HG02885 (cell line): ENCODE measurements at regions not wholly inside any gene's neighbourhood (a gene's known extent, or its start where the extent isn't known, plus 50 kb on each side); places are given as distances from the start of the nearest gene placed in this dataset.
"Not testable (repeated sequence)": the region's sequence is repeated elsewhere in the genome, so short reads cannot be mapped to it uniquely, and the experiment has no call there.

Experiments used
- ATAC-seq: cut with Tn5 transposase; IDR thresholded peaks from one replicate; pipeline ENCODE4 v1.9.1; 2021; ENCODE audit warnings: mild to moderate bottlenecking; ENCODE audit not compliant: unreplicated experiment, poor library complexity

DNA sequence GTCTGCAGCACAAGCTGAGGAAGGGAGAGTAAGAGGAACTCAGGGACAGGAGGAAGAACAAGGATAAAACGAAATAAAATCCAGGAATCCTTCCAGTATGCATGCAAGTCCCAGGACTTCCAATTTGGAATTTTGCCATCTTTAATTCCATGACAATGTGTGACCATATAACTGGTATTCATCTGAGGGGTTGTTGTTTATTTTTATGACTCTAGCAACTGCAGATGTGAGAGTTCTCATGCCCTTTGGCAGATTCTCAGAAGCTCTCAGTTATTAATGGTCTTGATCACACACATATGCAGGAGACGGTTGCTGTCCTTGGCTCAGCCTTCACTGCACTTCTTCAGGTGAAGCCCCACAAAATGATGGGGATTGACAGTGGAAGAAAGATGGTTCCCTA is 148.2 kb downstream of the SMIM20 start:
- ATAC-seq = no peak

DNA sequence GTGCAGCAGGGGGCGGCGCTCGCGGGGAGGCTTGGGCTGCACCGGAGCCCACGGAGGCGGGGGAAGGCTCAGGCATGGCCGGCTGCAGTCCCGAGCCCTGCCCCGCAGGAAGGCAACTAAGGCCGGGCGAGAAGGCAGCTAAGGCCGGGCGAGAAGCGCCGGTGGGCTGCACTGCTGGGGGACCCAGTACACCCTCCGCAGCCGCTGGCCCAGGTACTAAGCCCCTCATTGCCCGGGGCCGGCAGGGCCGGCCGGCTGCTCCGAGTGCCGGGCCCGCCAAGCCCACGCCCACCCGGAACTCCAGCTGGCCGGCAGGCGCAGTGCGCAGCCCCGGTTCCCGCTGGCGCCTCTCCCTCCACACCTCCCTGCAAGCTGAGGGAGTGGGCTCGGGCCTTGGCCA is 150.0 kb downstream of the SMIM20 start:
- ATAC-seq = not testable (repeated sequence)

DNA sequence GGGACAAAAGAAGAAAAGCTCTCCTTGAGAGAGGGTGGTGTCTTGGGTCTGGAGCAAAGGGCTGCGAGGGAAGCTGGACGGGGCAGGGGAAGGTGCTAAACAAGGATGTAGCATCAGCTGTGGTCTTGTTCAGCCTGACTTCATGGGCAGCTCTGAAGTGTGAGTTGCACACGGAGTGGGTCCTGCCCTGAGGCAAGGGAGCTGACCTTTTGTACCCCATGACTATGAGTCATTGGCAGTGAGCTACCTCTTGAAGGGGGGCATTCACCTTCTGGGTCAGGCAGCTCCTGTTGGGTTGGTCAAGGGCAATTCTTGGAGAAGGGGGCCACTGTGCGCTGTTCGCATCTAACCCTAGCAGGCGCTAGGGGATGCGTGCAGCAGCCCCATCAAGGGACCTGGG is 151.8 kb downstream of the SMIM20 start:
- ATAC-seq = no peak

DNA sequence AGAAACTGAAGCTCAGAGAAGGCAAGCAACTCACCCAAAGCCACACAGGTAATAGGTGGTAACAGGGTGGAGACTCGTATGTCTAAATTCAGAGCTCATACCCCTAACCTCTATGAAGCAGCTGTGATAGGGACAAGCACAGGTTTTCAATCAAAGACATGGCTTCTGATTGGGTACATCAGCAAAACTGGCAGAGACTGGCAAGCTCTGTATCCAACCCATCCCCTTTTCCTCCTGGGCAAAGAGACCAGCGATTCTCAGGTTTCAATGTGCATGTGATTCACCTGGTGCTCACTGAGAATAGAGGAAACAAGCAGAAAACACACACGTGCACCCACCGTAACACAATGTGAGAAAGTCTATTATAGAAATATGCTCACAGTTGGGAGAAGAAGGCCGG is 153.0 kb downstream of the SMIM20 start:
- ATAC-seq = no peak

DNA sequence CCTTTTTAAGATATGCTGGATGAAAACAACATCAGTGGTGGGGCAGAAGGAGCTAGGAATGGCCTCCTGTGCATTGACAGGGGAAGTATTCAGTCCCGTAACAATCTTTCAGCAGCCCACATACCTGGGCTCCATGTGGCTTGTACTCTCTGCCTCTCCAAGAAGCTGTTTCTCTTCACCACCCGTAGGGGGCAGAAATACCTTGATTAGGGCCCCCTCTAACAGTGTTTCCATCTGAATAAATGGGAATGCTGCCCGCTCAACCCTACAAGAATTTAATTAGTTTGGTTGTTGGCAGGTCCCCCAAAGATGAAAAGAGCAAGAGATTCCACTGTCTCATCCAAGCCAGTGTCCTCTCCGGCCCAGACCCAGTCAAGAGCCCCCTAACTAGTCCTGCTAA is 155.2 kb downstream of the SMIM20 start:
- peak; percentile 74 for ATAC-seq

DNA sequence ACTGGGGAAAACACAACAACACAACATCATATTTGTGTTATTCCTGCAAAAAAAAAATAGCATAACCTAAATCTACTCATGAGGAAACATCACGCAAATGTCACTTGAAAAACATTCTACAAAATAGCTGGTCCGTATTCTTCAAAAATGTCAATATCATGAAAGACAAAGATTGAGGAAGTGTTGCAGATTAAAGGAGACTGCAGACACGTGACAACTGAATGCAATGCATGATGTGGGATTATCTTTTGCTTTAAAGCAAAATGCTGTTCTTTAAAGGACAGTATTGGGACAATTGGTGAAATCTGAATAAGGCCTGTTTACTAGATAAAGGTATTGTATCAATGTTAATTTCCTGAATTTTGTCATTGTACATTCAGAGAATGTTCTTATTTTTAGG is 157.7 kb downstream of the SMIM20 start:
- no peak for ATAC-seq

DNA sequence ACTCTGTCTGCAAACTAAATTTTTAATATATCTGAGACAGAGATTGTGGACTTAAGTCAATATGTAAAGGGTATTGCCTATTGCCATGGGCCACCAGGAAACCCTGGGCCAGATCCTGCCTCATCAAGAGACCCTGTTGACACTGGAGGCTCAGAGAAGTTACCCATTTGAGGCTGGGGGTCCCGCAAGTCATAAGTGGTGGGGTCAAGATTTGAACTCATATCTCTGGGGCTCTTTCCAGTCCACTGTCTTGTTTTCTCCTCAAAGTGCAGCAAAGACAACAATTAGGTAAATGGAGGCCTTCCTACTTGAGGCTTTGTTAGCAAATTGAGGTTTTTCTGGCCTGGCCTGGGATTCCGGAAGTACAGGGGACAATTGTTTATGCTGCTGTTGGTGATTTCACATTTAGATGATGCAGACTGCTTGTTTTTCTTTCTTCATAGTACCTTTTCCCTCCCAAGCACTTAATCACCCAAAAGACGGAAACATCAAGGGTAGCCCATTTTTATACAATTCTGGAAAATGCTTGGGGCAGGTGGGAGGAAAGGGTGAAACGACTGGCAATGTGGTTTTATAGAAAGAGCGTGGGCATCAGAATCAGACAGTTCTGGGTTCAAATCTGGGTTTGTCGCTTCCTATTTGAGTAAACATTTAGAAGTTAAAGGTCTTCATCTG is 160.0 kb downstream of the SMIM20 start:
- no peak for ATAC-seq

DNA sequence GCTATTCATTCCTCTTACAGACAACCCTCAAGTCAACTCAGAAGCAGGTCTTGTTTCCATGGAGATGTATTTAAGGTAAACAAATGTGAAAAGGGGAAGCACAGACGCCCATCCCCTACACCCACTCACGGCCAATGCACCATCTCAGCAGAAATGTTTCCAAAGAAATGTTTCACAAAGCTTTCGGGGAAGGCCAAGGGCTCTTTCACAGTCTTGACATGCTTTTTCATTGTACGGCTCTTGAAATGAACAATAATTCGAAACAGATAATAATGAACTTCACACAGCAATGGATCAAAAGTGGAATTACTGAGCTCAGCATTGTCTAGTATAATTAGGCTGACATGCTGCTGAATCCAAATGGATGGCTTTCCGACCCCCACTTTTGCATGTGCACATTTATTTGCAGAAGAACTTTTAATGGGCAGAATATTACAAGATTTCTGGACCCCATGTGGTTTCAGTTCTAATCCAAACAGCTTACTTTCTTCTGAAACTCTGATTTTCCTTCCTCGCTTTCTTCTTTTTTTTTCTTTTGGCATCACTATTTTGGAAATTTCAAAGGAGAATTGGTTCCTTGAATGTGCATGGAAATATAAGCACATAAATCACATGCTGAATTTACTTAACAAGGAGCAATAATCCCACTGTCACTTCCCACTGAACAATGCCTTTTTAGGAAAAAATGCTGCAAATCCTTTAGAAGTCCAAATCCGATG is 160.9 kb downstream of the SMIM20 start:
- ATAC-seq = peak; percentile 79

DNA sequence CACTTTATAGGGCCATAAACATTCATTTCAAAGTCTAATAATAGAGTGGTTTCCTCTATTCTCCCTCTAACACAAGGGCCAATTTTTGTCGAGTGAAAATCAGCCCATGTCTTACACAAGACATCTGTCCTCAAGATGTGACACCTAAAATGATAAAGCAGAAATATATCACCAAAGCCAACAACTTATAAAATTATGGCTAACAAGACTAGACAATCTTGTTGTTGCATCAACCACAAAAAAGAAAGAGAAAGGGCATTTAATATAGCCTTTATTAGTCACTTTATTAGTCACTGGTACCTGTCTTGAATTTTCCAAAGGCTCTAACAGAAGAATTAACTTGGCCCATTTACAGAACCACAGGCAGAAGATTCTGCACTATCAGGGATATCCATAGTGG is 161.6 kb downstream of the SMIM20 start:
- ATAC-seq = peak; percentile 2

DNA sequence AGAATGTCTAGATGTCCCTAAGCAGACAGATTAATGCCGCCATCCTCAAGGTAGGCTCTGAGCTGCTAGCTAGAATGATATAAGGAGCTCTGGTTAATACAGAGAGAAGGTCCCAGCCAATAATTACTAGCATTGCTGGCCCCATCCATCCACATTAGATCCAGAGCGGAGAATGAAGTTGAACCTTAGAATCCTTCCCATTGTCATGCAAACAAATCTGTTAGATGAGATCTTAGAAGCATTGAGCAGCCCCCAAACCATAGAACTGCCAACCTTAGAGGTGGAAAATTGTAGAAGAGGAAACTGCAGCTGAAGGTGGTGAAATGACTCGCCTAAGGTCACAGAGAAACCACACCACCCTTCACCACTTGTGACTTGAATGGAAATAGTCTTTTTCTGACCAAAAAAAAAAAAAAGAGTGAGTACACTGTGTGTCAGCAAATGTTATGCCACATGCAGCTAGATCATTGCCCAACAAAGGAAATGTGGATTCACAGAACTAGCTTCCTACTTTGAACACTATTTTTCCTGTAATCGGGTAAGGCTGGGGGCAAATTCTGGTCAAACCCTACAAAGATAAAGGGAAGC is 162.1 kb downstream of the SMIM20 start:
- peak; percentile 80 for ATAC-seq

DNA sequence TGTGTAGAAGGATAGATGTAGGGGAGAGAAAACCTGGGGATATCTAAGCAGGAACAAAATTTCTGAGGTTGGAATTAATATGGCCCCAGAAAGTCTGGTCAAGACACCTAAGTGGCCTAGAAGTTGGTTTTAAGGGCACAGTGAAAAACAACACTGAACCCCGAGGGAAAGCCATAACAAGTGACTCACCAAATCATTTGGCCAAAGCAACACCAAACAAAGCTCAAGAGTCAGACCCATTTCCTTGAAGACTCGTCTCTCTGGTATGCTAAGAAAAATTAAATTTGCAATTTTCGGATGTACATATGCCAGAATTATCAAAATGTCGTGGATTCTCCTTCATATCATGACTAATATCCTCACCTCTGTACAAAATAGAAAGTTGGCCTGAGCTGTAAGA is 162.9 kb downstream of the SMIM20 start:
- ATAC-seq = no peak

DNA sequence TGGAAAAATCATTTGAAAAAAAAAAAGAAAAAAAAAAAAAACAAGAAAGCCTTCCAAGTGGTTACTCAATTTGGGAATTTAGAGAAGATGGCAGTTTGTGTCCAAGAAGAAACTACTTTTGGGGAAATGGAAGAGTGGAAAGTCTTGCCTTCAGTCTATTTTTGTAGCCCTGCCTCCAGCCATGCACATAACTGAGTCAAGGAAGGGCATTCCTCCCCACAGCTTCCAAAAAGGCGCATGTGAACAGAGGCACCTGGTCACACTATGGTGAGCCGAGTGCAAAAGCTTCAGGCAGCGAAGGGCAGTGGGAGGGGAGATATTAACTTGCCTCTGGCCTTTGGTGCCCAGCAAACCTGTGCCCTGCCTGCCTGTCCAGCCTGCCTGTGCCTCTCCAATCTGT is 163.7 kb downstream of the SMIM20 start:
- no peak for ATAC-seq

DNA sequence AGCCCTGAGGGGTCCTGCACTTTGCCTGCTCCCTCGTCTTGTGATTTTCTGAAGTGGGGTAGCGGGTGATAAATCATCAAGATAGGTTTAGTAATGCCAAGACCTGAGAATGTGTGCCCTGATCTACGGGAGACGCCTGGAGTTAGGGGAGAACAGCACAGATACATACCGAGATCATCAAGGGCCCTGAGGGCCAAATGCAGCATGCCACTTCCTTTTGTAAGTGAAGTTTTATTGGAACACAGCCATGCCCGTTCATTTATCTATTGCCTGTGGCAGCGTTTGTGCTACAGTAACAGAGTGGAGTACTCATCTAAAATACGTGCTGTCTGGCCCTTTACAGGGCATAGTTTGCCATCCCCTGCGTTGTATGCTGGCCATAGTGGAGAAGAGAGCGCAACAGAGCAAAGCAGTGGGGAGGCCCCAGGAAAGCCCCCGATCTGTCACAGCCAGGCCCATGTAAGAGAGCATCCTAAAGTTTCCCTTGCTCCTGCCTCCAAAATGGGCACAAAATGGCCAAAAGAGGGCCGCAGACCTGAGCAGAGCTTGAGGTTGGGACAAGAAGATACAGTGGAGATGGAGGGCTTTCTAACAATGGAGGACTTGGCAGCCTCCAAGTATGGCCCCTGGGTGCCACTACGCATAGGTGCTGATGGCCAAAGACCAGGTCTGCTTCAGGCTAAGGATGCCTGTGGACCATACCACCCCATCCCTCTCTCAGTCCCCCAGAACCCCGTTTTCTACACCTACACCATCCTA is 167.0 kb downstream of the SMIM20 start:
- no peak for ATAC-seq

DNA sequence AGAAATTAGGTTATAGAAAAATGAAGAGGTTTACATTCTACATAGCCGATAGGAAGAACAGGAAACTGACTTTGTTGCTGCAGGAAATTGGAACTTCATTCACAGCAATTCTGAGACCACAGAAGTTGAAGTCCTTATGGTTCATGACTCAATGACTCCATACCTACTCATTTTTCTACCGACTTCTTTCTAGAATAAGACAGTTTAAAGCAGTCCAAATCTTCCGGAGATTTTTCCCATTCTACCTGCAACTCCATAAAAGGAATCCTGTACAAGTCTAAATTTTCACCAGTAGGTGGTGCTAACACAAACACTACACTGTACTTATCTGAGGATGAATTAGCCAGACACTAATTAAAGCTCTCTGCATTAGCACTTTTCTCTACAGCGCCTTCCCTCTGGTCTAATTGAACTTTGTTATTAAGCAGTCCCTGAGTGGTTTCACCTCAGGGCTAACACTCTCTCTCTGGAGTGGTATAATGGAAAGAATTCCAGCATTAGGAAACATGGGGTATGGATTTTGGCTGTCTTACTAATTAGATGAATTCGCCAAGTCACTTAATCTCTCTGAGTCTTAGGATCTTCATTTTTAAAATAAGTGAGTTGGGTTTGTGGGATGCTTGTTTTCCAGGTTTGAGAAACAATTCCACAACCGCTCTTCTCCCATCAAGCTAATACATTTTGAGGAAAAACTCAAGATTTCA is 167.9 kb downstream of the SMIM20 start:
- no peak for ATAC-seq

DNA sequence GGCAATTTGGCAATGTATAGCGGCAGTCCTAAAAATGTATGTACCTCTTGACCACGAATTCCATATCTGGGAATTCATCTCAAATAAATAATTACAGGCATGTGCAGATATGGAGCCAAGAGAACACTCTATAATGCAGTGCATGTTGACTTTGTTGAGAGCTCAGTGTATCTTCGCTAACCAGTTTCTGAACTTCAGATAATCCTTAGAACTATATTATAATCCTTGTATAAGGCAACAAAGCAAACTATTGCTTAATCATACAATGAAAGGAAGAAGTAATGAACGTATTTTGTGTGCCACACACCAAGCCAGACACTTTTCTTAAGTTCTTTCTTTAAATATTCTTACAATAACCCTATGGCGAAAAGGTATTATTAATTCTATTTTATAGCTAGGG is 168.5 kb downstream of the SMIM20 start:
- no peak for ATAC-seq

DNA sequence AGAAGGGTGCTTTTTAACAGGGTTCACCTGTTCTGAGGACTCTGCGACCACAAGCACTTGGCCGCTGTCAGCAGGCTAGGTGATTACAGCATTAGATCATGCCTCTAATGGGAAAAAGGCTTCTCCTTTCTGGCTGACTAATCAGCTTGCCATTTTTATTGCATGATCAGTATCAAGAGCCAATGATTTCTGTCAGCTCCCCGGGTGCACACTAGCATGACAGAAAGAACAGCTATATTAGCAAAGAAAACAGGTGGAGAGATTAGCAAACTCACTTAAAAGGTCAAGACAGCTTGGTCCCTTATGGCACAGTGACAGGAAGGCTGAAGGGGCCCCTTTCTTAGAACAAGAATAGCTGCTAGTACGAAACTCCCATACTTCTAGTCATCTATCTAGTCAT is 170.0 kb downstream of the SMIM20 start:
- ATAC-seq = peak; percentile 76

DNA sequence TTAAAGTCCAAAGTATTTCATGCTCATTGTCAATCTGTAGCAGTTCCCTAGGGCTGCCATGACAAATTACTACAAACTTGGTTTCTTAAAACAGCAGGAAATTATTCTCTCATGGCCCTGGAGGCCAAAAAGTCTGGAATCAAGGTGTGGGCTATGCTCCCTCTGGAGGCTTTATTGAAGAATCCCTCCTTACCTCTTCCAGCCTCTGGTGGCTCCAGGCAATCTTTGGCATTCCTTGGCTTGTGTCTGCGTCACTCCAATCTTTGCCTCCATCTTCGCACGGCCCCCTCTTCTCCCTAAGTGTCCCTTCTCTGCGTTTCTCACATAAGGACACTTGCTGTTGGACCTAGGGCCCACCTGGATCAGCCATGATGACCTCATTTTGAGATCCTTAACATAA is 170.4 kb downstream of the SMIM20 start:
- ATAC-seq = no peak

DNA sequence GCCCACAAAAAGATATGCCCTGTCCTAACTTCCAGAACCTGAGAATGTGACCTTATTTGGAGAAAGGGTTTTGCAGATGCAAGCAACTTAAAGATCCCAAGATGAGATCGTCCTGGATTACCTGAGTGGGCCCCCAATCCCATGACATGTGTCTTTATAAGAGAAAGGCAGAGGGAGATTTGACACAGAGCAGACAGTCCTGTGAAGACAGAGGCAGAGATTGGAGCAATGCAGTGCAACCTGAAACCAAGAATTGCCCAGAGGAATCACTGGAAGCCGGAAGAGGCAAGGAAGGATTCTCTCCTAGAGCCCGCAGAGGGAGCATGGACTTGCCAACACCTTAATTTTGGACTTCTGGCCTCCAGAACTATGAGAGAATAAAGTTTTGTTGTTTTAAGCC is 171.5 kb downstream of the SMIM20 start:
- ATAC-seq = no peak

DNA sequence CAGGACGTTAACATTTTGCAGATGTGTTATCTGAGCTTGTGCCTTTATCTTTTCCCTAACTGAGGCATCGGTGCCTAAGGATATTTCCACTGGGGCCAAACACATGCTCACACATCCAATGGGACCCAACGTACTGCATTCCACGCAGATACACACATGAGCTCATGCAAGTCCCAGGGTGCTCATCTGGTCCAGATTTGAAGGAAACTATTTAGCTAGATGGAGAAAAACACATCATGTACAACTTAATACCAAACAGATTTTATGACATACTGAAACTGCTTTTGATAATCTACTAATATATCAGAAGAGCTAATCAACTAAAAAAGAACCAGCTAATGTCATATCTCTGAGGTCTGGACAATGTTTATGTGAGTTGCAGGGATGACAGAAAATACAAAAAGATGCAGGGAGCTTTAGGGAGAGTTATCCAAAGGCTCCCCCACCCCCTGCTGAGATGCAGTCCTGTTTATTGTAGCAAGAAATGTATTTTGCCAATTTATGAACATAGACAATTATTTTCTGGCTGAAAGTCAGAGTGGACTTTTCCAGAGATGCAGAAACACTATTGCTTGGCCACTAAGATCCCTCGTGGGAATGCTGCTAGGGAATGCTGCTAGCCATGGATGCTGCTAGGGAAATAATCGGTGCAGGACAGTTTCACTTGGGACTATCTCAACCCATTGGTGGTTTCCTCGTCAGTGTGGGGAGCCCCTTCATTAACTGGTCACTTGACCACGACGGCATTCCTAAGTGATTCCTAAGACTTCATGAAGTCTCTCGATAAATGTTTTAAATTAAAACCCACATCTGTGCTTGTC is 172.8 kb downstream of the SMIM20 start:
- ATAC-seq = no peak
